Stimulated activated naive B cell treated with anti-CD40 and anti-IgM and Interleukin-4, amounts not matched to agents 10 μg/mL and 1 μg/mL and 100 μg/mL, for 72 hours (primary cell): ENCODE measurements at regions not wholly inside any gene's neighbourhood (a gene's known extent, or its start where the extent isn't known, plus 50 kb on each side); places are given as distances from the start of the nearest gene placed in this dataset.

Source experiments
- ATAC-seq, 2 donors: fragments of 150-1000 bp; cut with Tn5 transposase; replicated peaks; 2 replicates each; pipeline ENCODE4 v1.10.0; 2021; ENCODE audit warnings: moderate library complexity in 1 of 2
- DNase-seq: peaks from one replicate; pipeline ENCODE4 v3.0.0; 2021
- H3K27ac Mint-ChIP-seq: one replicate; pipeline ENCODE4 v1.8.0; 2022; ENCODE audit warnings: mild to moderate bottlenecking, mixed read lengths
- H3K27me3 Mint-ChIP-seq, 2 donors: one replicate each; pipeline ENCODE4 v1.8.0; 2022; ENCODE audit warnings: mixed read lengths in 2 of 2
- H3K36me3 Mint-ChIP-seq, 2 donors: one replicate each; pipeline ENCODE4 v1.8.0; 2022; ENCODE audit warnings: mixed read lengths in 2 of 2, mild to moderate bottlenecking in 1 of 2
- H3K4me1 Mint-ChIP-seq, 2 donors: one replicate each; pipeline ENCODE4 v1.8.0; 2022; ENCODE audit warnings: mixed read lengths in 2 of 2, mild to moderate bottlenecking in 1 of 2
- H3K4me3 Mint-ChIP-seq, 2 donors: one replicate each; pipeline ENCODE4 v1.8.0; 2022; ENCODE audit warnings: mild to moderate bottlenecking in 2 of 2, mixed read lengths in 2 of 2, moderate library complexity in 1 of 2
- H3K9me3 Mint-ChIP-seq, 2 donors: one replicate each; pipeline ENCODE4 v1.8.0; 2022; ENCODE audit warnings: mixed read lengths in 2 of 2, mild to moderate bottlenecking in 1 of 2

GRCh38 chr7:142357953-142358520 is 100.2 kb upstream of the PRSS58 start:
- Mint-ChIP-seq H3K9me3 (peaks cover 2 to 8% of the 10 kb centered on the region in 2 donors), H3K27me3 (peaks cover 0 to 13% of the 10 kb centered on the region in 2 donors), H3K36me3 (no peaks in the 10 kb centered on the region), H3K27ac (peak overlapping the region; percentile 51), H3K4me1 (peaks cover 7% of the 10 kb centered on the region in 2 donors), H3K4me3 (peak overlapping the region in 1 of 2 donors; percentile 4)
- ATAC-seq = peak; percentile 60 to 72
- no peak for DNase-seq

- Mint-ChIP-seq H3K4me3 (no peak overlapping the region), H3K27me3 (peaks cover 9 to 15% of the 10 kb centered on the region in 2 donors), H3K36me3 (no peaks in the 10 kb centered on the region), H3K27ac (no peak overlapping the region), H3K4me1 (peaks cover 10 to 16% of the 10 kb centered on the region in 2 donors), H3K9me3 (peaks cover under 1 to 4% of the 10 kb centered on the region in 2 donors)
- DNase-seq = no peak
- ATAC-seq = no peak
These were observed 98.3 kb upstream of the PRSS58 start for GRCh38 chr7:142356166-142356565.

GRCh38 chr7:142355328-142355727 is 97.5 kb upstream of the PRSS58 start:
- H3K4me3 Mint-ChIP-seq = no peak overlapping the region
- peaks cover 0 to 4% of the 10 kb centered on the region in 2 donors for H3K9me3 Mint-ChIP-seq
- ATAC-seq = no peak
- DNase-seq = no peak
- H3K4me1 Mint-ChIP-seq = peaks cover 10 to 16% of the 10 kb centered on the region in 2 donors
- H3K27me3 Mint-ChIP-seq = peaks cover 9 to 15% of the 10 kb centered on the region in 2 donors
- H3K27ac Mint-ChIP-seq = no peak overlapping the region
- no peaks in the 10 kb centered on the region for H3K36me3 Mint-ChIP-seq

GRCh38 chr7:142353147-142354060 is 95.5 kb upstream of the PRSS58 start:
- peaks cover 9 to 19% of the 10 kb centered on the region in 2 donors for H3K27me3 Mint-ChIP-seq
- H3K27ac Mint-ChIP-seq = no peak overlapping the region
- H3K4me3 Mint-ChIP-seq = no peak overlapping the region
- peaks cover 0 to 4% of the 10 kb centered on the region in 2 donors for H3K9me3 Mint-ChIP-seq
- no peak for DNase-seq
- peaks cover 10 to 16% of the 10 kb centered on the region in 2 donors for H3K4me1 Mint-ChIP-seq
- H3K36me3 Mint-ChIP-seq = no peaks in the 10 kb centered on the region
- ATAC-seq = no peak

- no peak overlapping the region for H3K4me3 Mint-ChIP-seq
- DNase-seq (no peak), ATAC-seq (no peak)
- H3K27me3 Mint-ChIP-seq = peaks cover 9 to 19% of the 10 kb centered on the region in 2 donors
- H3K36me3 Mint-ChIP-seq = no peaks in the 10 kb centered on the region
- H3K27ac Mint-ChIP-seq = no peak overlapping the region
- H3K4me1 Mint-ChIP-seq = peaks cover 6 to 10% of the 10 kb centered on the region in 2 donors
- peaks cover 0 to 4% of the 10 kb centered on the region in 2 donors for H3K9me3 Mint-ChIP-seq
These were observed 94.7 kb upstream of the PRSS58 start for GRCh38 chr7:142352543-142352942.

- peaks cover 0 to 4% of the 10 kb centered on the region in 2 donors for H3K9me3 Mint-ChIP-seq
- DNase-seq (no peak), ATAC-seq (no peak)
- peaks cover 6 to 10% of the 10 kb centered on the region in 2 donors for H3K4me1 Mint-ChIP-seq
- H3K36me3 Mint-ChIP-seq = no peaks in the 10 kb centered on the region
- peaks cover 9 to 19% of the 10 kb centered on the region in 2 donors for H3K27me3 Mint-ChIP-seq
- no peak overlapping the region for H3K4me3 Mint-ChIP-seq
- no peak overlapping the region for H3K27ac Mint-ChIP-seq
These were observed 93.3 kb upstream of the PRSS58 start for GRCh38 chr7:142351145-142351544.

GRCh38 chr7:142349670-142350405 is 92.0 kb upstream of the PRSS58 start:
- Mint-ChIP-seq H3K27ac (no peak overlapping the region), H3K4me3 (no peak overlapping the region), H3K27me3 (peaks cover 9 to 19% of the 10 kb centered on the region in 2 donors), H3K9me3 (peaks cover 0 to 4% of the 10 kb centered on the region in 2 donors), H3K36me3 (no peaks in the 10 kb centered on the region), H3K4me1 (peaks cover 8 to 10% of the 10 kb centered on the region in 2 donors)
- ATAC-seq = no peak
- no peak for DNase-seq

GRCh38 chr7:142348921-142349405 is 91.1 kb upstream of the PRSS58 start:
- ATAC-seq (no peak), DNase-seq (no peak)
- Mint-ChIP-seq H3K4me1 (peaks cover 8 to 10% of the 10 kb centered on the region in 2 donors), H3K27ac (no peak overlapping the region), H3K4me3 (no peak overlapping the region), H3K9me3 (peaks cover 0 to 4% of the 10 kb centered on the region in 2 donors), H3K36me3 (no peaks in the 10 kb centered on the region), H3K27me3 (peaks cover 9 to 19% of the 10 kb centered on the region in 2 donors)

- Mint-ChIP-seq H3K36me3 (no peaks in the 10 kb centered on the region), H3K9me3 (peaks cover 0 to 4% of the 10 kb centered on the region in 2 donors), H3K4me3 (no peak overlapping the region), H3K27ac (no peak overlapping the region), H3K27me3 (peaks cover 9 to 16% of the 10 kb centered on the region in 2 donors), H3K4me1 (peaks cover 5 to 10% of the 10 kb centered on the region in 2 donors)
- ATAC-seq (no peak), DNase-seq (no peak)
These were observed 90.2 kb upstream of the PRSS58 start for GRCh38 chr7:142348100-142348499.

GRCh38 chr7:142347091-142347490 is 89.2 kb upstream of the PRSS58 start:
- Mint-ChIP-seq H3K27me3 (peaks cover 5 to 12% of the 10 kb centered on the region in 2 donors), H3K27ac (no peak overlapping the region), H3K36me3 (no peaks in the 10 kb centered on the region), H3K4me1 (peaks cover 2 to 5% of the 10 kb centered on the region in 2 donors), H3K4me3 (no peak overlapping the region), H3K9me3 (peaks cover 0 to under 1% of the 10 kb centered on the region in 2 donors)
- DNase-seq (no peak), ATAC-seq (no peak)

- Mint-ChIP-seq H3K4me3 (no peak overlapping the region), H3K27me3 (peaks cover 0 to 8% of the 10 kb centered on the region in 2 donors), H3K9me3 (no peaks in the 10 kb centered on the region), H3K27ac (no peak overlapping the region), H3K4me1 (peaks cover 0 to 2% of the 10 kb centered on the region in 2 donors), H3K36me3 (no peaks in the 10 kb centered on the region)
- ATAC-seq = peak in 1 of 2 donors; percentile 16
- no peak for DNase-seq
These were observed 88.0 kb upstream of the PRSS58 start for GRCh38 chr7:142345811-142346210.

GRCh38 chr7:142338633-142339501 is 81.0 kb upstream of the PRSS58 start:
- DNase-seq = no peak
- no peak for ATAC-seq
- H3K4me3 Mint-ChIP-seq = no peak overlapping the region
- no peaks in the 10 kb centered on the region for H3K4me1 Mint-ChIP-seq
- H3K27me3 Mint-ChIP-seq = peaks cover 0 to 4% of the 10 kb centered on the region in 2 donors
- no peaks in the 10 kb centered on the region for H3K9me3 Mint-ChIP-seq
- H3K27ac Mint-ChIP-seq = peak overlapping the region; percentile 27
- H3K36me3 Mint-ChIP-seq = no peaks in the 10 kb centered on the region
